ENCODE measurements at regions not wholly inside any gene's neighbourhood (a gene's known extent, or its start where the extent isn't known, plus 50 kb on each side); places are given as distances from the start of the nearest gene placed in this dataset.

DNA sequence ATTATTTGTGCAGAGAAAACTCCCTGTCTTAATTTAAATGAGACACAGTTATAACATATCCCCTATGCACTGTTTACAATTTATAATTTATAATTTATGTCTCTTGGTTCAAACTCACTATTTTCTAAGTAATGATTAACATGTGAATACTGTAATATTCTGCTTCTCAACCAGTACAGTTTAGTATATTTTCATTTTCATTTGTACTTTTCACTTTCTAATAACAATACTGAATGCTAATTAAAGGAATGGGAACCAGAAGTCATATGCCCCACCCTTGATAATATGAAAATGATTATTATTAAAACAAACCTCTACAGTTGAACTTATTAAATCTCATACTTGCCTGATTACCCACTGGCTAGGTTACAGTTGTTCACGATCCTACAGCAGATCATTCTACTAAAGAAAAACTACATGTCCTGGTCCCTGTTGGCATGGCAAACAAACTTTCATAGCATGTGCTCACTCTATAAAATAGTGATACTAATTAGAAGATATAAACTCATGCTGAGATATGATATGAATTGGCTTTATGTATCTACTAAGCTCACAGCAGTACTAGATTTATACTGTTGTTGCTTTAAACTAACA is 66.4 kb downstream of the POU5F2 start:
- H3K27ac ChIP-seq: no peak overlapping the region
- intact Hi-C loops (cut with DNase I): no loop called here
- no peaks in the 10 kb centered on the region for H3K9me3 ChIP-seq
- no peak for DNase-seq (ENCODE audit: low spot score)
- TF ChIP-seq POLR2A (IDR thresholded peaks at IDR 0.05): no peak
- TF ChIP-seq, protein P1, sequence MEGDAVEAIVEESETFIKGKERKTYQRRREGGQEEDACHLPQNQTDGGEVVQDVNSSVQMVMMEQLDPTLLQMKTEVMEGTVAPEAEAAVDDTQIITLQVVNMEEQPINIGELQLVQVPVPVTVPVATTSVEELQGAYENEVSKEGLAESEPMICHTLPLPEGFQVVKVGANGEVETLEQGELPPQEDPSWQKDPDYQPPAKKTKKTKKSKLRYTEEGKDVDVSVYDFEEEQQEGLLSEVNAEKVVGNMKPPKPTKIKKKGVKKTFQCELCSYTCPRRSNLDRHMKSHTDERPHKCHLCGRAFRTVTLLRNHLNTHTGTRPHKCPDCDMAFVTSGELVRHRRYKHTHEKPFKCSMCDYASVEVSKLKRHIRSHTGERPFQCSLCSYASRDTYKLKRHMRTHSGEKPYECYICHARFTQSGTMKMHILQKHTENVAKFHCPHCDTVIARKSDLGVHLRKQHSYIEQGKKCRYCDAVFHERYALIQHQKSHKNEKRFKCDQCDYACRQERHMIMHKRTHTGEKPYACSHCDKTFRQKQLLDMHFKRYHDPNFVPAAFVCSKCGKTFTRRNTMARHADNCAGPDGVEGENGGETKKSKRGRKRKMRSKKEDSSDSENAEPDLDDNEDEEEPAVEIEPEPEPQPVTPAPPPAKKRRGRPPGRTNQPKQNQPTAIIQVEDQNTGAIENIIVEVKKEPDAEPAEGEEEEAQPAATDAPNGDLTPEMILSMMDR (IDR thresholded peaks at IDR 0.05): no peak
- no peak for TF ChIP-seq POLR2AphosphoS5 (IDR thresholded peaks at IDR 0.05)
- no peaks in the 10 kb centered on the region for H3K36me3 ChIP-seq
- no peak overlapping the region for H3K4me3 ChIP-seq
- H3K4me1 ChIP-seq (replicated peaks): no peaks in the 10 kb centered on the region
- H3K27me3 ChIP-seq (replicated peaks; ENCODE audit: insufficient read depth): no peaks in the 10 kb centered on the region
- WGBS: 56% methylated on average over 1 of the region's 1 CpG

DNA sequence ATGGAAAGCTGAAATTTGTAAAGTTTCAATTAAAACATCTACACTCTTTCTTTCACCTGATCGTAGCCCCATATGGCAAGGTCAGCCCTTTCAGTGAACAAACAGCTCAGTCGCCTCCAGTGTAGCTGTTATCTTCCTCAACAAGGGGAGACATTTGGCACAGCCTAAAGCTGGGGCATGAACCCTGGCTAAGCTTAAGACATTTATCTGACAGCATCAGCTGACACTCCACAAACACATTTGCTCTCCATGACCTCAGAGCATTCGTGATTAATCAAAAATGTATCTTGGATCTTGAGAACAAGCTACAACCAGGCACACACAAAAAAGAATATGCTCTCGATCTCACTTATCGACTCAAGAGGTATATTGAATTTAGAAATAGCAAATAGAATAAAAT is 67.3 kb downstream of the POU5F2 start:
- Histone ChIP-seq H3K27ac (no peak overlapping the region), H3K9me3 (no peaks in the 10 kb centered on the region), H3K4me3 (no peak overlapping the region), H3K4me1 (replicated peaks) (no peaks in the 10 kb centered on the region), H3K27me3 (replicated peaks; ENCODE audit: insufficient read depth) (no peaks in the 10 kb centered on the region), H3K36me3 (no peaks in the 10 kb centered on the region)
- 76% methylated on average over 5 of the region's 5 CpGs for WGBS
- TF ChIP-seq POLR2A (IDR thresholded peaks at IDR 0.05): no peak
- no peak for TF ChIP-seq POLR2AphosphoS5 (IDR thresholded peaks at IDR 0.05)
- TF ChIP-seq, protein P1 (IDR thresholded peaks at IDR 0.05): no peak
- DNase-seq (ENCODE audit: low spot score): no peak
- intact Hi-C loops (cut with DNase I): no loop called here

DNA sequence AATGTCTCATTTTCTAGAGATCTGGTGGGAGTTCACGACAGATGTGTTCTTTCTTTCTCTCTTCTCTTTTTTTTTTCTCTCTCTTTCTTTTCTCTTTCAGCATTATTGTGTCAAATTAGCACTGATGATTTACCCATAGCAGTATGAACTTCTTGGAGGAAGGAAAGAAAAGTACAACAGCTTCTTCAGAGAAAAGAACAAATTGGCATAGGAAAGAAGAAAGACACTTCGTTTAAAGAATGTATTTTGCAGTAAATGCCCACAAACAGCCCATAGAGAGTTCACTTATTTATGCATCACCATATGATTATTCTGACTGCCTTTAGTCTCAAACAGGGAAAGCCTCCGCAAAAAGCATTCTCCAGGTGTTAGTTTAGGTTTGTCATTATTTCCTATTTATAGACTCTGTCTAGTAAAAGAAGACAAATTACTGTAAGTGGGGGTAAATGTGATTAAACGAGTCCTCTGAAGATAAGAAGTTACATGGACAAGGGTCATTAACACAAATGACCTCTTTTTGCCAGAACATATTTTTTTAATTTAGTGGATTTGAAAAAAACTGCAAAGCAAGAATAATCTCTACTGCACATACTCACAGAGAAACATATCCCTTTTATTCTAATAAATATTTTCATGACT is 68.0 kb downstream of the POU5F2 start:
- Histone ChIP-seq H3K4me3 (no peak overlapping the region), H3K36me3 (no peaks in the 10 kb centered on the region), H3K27ac (no peak overlapping the region), H3K27me3 (replicated peaks; ENCODE audit: insufficient read depth) (no peaks in the 10 kb centered on the region), H3K4me1 (replicated peaks) (no peaks in the 10 kb centered on the region), H3K9me3 (no peaks in the 10 kb centered on the region)
- TF ChIP-seq, protein P1 (IDR thresholded peaks at IDR 0.05): no peak
- TF ChIP-seq POLR2AphosphoS5 (IDR thresholded peaks at IDR 0.05): no peak
- TF ChIP-seq POLR2A (IDR thresholded peaks at IDR 0.05): no peak
- DNase-seq (ENCODE audit: low spot score): no peak
- WGBS: 70% methylated on average over 4 of the region's 4 CpGs
- intact Hi-C loops (cut with DNase I): no loop called here

DNA sequence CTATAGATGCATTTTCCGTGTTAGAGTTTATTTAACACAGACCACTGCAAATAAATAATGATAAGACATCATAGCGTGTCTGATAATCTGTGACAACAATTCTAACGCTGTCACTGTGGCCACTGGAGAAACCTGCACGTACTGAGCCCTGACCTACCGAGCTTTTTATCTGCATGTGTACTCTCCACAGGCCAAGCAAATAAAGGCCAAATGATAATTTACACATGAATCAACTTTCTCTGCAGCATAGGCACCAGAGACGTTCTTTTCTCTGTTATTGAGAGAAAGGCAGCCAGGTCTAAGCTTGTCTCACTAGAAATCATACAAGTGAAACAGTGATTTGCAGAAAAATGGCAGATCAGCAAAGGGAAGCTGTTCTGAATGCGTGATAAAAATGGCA is 75.8 kb downstream of the POU5F2 start:
- Histone ChIP-seq H3K27me3 (replicated peaks; ENCODE audit: insufficient read depth) (no peaks in the 10 kb centered on the region), H3K4me3 (no peak overlapping the region), H3K36me3 (no peaks in the 10 kb centered on the region), H3K4me1 (replicated peaks) (no peaks in the 10 kb centered on the region), H3K9me3 (no peaks in the 10 kb centered on the region), H3K27ac (no peak overlapping the region)
- no peak for DNase-seq (ENCODE audit: low spot score)
- intact Hi-C loops (cut with DNase I): no loop called here
- WGBS: 62% methylated on average over 7 of the region's 7 CpGs
- TF ChIP-seq POLR2A (IDR thresholded peaks at IDR 0.05) (no peak), POLR2AphosphoS5 (IDR thresholded peaks at IDR 0.05) (no peak)
- TF ChIP-seq, protein P1 (IDR thresholded peaks at IDR 0.05): no peak

DNA sequence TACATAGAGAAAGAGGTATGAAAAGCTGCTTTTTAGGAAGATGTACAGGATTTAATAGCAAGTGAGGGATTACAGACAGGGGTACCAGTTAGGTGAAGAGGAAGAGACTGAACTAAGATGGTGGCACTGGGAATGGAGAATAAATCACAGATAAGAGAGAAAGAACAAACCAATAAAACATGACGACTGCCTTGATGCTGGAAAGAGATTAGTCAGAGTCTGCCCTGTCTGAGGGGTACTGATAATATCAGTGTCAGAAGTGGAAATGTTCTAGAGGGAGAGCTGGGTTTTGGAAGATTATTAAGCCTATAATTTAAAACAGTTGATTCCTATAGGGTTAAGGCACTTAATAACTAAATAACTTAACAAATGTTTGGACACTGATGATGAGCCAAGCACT is 77.7 kb downstream of the NR2F1 start:
- Histone ChIP-seq H3K4me3 (no peak overlapping the region), H3K9me3 (no peaks in the 10 kb centered on the region), H3K27ac (no peak overlapping the region), H3K36me3 (no peaks in the 10 kb centered on the region), H3K27me3 (replicated peaks; ENCODE audit: insufficient read depth) (no peaks in the 10 kb centered on the region), H3K4me1 (replicated peaks) (no peaks in the 10 kb centered on the region)
- TF ChIP-seq POLR2A (IDR thresholded peaks at IDR 0.05) (no peak), POLR2AphosphoS5 (IDR thresholded peaks at IDR 0.05) (no peak)
- TF ChIP-seq, protein P1 (IDR thresholded peaks at IDR 0.05): no peak
- 26% methylated on average over 1 of the region's 1 CpG for WGBS
- intact Hi-C loops (cut with DNase I): no loop called here
- no peak for DNase-seq (ENCODE audit: low spot score)
